A549 (cell line): ENCODE measurements at regions not wholly inside any gene's neighbourhood (a gene's known extent, or its start where the extent isn't known, plus 50 kb on each side); places are given as distances from the start of the nearest gene placed in this dataset.
"Not testable (repeated sequence)": the region's sequence is repeated elsewhere in the genome, so short reads cannot be mapped to it uniquely, and the experiment has no call there.

Experiments used
- ATAC-seq, 2 experiments: fragments of 200-7000 bp in 1 of 2; fragments of >200 bp in 1 of 2; cut with Nextera tagmentation in 1 of 2; cut with Tn5 transposase in 1 of 2; 3 replicates each; pipeline versions ENCODE4 v1.8.0 to v1.9.1; 2018 to 2020; ENCODE audit warnings: mild to moderate bottlenecking in 1 of 2, moderate library complexity in 1 of 2
- CTCF ChIA-PET: fragments of 300-600 bp; sonication (Branson Sonifier 250); formaldehyde crosslinking; extraction: SDS; loops from one replicate; lab custom pipeline; 2021; ENCODE audit warnings: antibody characterized with exemption, inconsistent platforms; lab: Yijun Ruan, JAX
- POLR2A ChIA-PET: fragments of 350-600 bp; formaldehyde crosslinking; extraction: SDS; loops from one replicate; lab custom pipeline; 2021; ENCODE audit warnings: antibody characterized with exemption, inconsistent platforms; lab: Yijun Ruan, JAX
- DNase-seq, 2 experiments: peaks; one replicate each; pipeline versions ENCODE4 v3.0.0 to v3.0.0-alpha.2; 2011 to 2016; ENCODE audit warnings: low read depth in 1 of 2, low spot score in 1 of 2
- FAIRE-seq: peaks from 2 replicates; lab custom pipeline; 2011; peaks lifted over from hg19 to GRCh38; lab: Jason Lieb, UNC
- H3K27ac ChIP-seq, 2 experiments: fragments of >200 bp; sonication (Bioruptor Twin); formaldehyde crosslinking; 3 replicates each; pipeline ENCODE4 v1.5.1; 2016 to 2017
- H3K4me1 ChIP-seq: fragments of >200 bp; sonication (Bioruptor Twin); formaldehyde crosslinking; 3 replicates; pipeline ENCODE4 v1.6.1; 2016
- H3K4me2 ChIP-seq: fragments of >200 bp; sonication (Bioruptor Twin); formaldehyde crosslinking; 3 replicates; pipeline ENCODE4 v1.6.1; 2016
- H3K4me3 ChIP-seq: fragments of >200 bp; sonication (Bioruptor Twin); formaldehyde crosslinking; 3 replicates; pipeline ENCODE4 v1.5.1; 2016
- H3K9me3 ChIP-seq: fragments of >200 bp; sonication (Bioruptor Twin); formaldehyde crosslinking; 3 replicates; pipeline ENCODE4 v1.6.1; 2016
- BHLHE40 ChIP-seq: IDR thresholded peaks from 2 replicates; pipeline ENCODE4 v1.6.1; 2012; ENCODE audit warnings: low read depth, low read length, inconsistent platforms
- CHD2 ChIP-seq: fragments of 150-350 bp; IDR thresholded peaks from 2 replicates; pipeline ENCODE4 v1.6.1; 2014; ENCODE audit warnings: low read length; ENCODE audit not compliant: partially characterized antibody
- CHD4 ChIP-seq: fragments of 200-600 bp; sonication (generic); IDR thresholded peaks from 2 replicates; pipeline ENCODE4 v1.6.1; 2016; ENCODE audit warnings: antibody characterized with exemption, mild to moderate bottlenecking, borderline replicate concordance
- FOSB ChIP-seq: fragments of 250-450 bp; sonication (Bioruptor Pico); IDR thresholded peaks from 2 replicates; pipeline ENCODE4 v1.5.0; 2020; ENCODE audit warnings: mild to moderate bottlenecking, moderate library complexity
- HDAC2 ChIP-seq: fragments of 200-600 bp; sonication (generic); IDR thresholded peaks from 2 replicates; pipeline ENCODE4 v1.6.1; 2016
- HOXB5 ChIP-seq: fragments of 250-450 bp; sonication (Bioruptor Pico); IDR thresholded peaks from 2 replicates; pipeline ENCODE4 v1.5.0; 2020; ENCODE audit warnings: mild to moderate bottlenecking, moderate library complexity
- KDM5A ChIP-seq: fragments of 200-600 bp; sonication (generic); IDR thresholded peaks from 2 replicates; pipeline ENCODE4 v1.6.1; 2016; ENCODE audit warnings: antibody characterized with exemption, mild to moderate bottlenecking
- MAZ ChIP-seq: fragments of 150-350 bp; IDR thresholded peaks from 2 replicates; pipeline ENCODE4 v1.6.1; 2014; ENCODE audit warnings: antibody characterized with exemption, low read depth, low read length, borderline replicate concordance
- NFE2L2 ChIP-seq: fragments of 150-350 bp; conservative IDR thresholded peaks from 2 replicates; pipeline ENCODE4 v1.6.1; 2014; ENCODE audit warnings: low read length
- NR3C1 ChIP-seq: fragments of >200 bp; sonication (Bioruptor Twin); formaldehyde crosslinking; IDR thresholded peaks from 3 replicates; pipeline ENCODE4 v1.6.1; 2017
- POLR2AphosphoS2 ChIP-seq: conservative IDR thresholded peaks from 2 replicates; pipeline ENCODE4 v1.6.1; 2012; ENCODE audit warnings: low read length, improper control_type of control experiment, inconsistent platforms
- RAD21 ChIP-seq, 2 experiments: fragments of >200 bp in 1 of 2; sonication (Bioruptor Twin) in 1 of 2; formaldehyde crosslinking in 1 of 2; IDR thresholded peaks in 1 of 2; conservative IDR thresholded peaks in 1 of 2; 2 replicates in 1 of 2; 3 replicates in 1 of 2; pipeline ENCODE4 v1.6.1; 2012 to 2018; ENCODE audit warnings: inconsistent platforms in 1 of 2
- RCOR1 ChIP-seq: fragments of 150-350 bp; IDR thresholded peaks from 2 replicates; pipeline ENCODE4 v1.6.1; 2014; ENCODE audit warnings: antibody characterized with exemption, low read length, low read depth
- RFX5 ChIP-seq: fragments of 450-650 bp; IDR thresholded peaks from 2 replicates; pipeline ENCODE4 v1.7.1; 2014; ENCODE audit warnings: antibody characterized with exemption, mild to moderate bottlenecking, moderate library complexity
- SREBF2 ChIP-seq: fragments of 450-650 bp; IDR thresholded peaks from 2 replicates; pipeline ENCODE4 v1.6.1; 2014; ENCODE audit warnings: mild to moderate bottlenecking, moderate library complexity
- TP53 ChIP-seq: fragments of 250-450 bp; sonication (Bioruptor Pico); IDR thresholded peaks from 2 replicates; pipeline ENCODE4 v1.5.0; 2021; ENCODE audit warnings: mild to moderate bottlenecking, moderate library complexity
- ZSCAN20 ChIP-seq: fragments of 250-450 bp; sonication (Bioruptor Pico); IDR thresholded peaks from 2 replicates; pipeline ENCODE4 v1.8.0; 2022; ENCODE audit warnings: mild to moderate bottlenecking, moderate library complexity
- WGBS: methylation state at CpG from one replicate; pipeline ENCODE4 v1.1.6; 2017; ENCODE audit errors: missing lambda C conversion rate; 5-methylcytosine and 5-hydroxymethylcytosine counted together
- TF ChIP-seq, protein P1 (sequence below): fragments of >200 bp; sonication (Bioruptor Twin); formaldehyde crosslinking; IDR thresholded peaks from 3 replicates; pipeline ENCODE4 v1.5.1; 2016
- TF ChIP-seq, protein P2 (sequence below): fragments of 250-450 bp; sonication (Bioruptor Pico); IDR thresholded peaks from 2 replicates; pipeline ENCODE4 v1.5.0; 2021; ENCODE audit warnings: mild to moderate bottlenecking, moderate library complexity, borderline replicate concordance
- TF ChIP-seq, protein P3 (sequence below): IDR thresholded peaks from 2 replicates; pipeline ENCODE4 v1.6.1; 2012; ENCODE audit warnings: low read depth, borderline replicate concordance
- TF ChIP-seq, protein P4 (sequence below): fragments of >200 bp; sonication (Bioruptor Twin); formaldehyde crosslinking; IDR thresholded peaks from 3 replicates; pipeline ENCODE4 v1.6.1; 2016
- TF ChIP-seq, protein P5 (sequence below): IDR thresholded peaks from 2 replicates; pipeline ENCODE4 v1.6.1; 2012

DNA sequence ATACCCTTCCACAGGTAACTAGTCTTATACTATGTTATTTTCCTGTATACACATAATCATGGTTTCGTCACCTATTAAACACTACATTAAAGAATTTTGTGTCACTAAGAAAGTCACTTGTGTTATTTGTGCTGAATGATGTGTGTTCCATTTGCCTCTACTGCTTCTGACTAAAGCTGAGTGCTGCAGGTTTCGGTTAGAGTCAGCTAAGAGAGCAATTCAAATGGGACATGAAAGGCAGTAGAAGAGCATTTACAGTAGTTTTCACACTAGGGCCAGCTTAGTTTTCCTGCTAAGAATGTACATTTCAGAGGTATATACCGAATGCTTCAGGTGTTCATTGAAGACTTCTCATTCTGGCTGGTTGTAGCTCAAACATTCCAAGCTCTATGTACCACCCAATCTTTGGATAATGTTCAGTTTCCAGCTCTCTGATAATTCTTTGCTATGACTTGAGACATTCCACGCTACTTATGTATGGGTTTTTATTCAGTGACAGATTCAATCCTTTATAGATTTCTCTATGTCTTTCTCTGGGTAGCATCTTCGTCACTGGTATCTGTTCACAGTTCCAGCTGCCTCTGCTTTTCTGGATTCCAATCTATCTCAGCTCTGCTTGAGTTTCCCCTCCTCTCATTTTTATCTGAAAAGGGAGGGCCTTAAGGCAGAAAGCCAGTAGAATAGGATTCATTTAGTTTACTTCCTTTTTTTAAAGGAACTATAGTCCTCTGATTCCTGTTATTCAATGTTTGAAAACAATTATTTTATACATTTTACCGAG, 164.4 kb downstream of the CXXC4 start:
- H3K9me3 ChIP-seq: no peaks in the 10 kb centered on the region
- TF ChIP-seq, protein P1, sequence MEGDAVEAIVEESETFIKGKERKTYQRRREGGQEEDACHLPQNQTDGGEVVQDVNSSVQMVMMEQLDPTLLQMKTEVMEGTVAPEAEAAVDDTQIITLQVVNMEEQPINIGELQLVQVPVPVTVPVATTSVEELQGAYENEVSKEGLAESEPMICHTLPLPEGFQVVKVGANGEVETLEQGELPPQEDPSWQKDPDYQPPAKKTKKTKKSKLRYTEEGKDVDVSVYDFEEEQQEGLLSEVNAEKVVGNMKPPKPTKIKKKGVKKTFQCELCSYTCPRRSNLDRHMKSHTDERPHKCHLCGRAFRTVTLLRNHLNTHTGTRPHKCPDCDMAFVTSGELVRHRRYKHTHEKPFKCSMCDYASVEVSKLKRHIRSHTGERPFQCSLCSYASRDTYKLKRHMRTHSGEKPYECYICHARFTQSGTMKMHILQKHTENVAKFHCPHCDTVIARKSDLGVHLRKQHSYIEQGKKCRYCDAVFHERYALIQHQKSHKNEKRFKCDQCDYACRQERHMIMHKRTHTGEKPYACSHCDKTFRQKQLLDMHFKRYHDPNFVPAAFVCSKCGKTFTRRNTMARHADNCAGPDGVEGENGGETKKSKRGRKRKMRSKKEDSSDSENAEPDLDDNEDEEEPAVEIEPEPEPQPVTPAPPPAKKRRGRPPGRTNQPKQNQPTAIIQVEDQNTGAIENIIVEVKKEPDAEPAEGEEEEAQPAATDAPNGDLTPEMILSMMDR: no peak
- TF ChIP-seq ZSCAN20 (CRISPR knock-in tag) (no peak), KDM5A (no peak), SREBF2 (no peak), NR3C1 (no peak), MAZ (no peak), NFE2L2 (no peak), BHLHE40 (no peak), TP53 (CRISPR knock-in tag) (no peak)
- TF ChIP-seq, protein P2, sequence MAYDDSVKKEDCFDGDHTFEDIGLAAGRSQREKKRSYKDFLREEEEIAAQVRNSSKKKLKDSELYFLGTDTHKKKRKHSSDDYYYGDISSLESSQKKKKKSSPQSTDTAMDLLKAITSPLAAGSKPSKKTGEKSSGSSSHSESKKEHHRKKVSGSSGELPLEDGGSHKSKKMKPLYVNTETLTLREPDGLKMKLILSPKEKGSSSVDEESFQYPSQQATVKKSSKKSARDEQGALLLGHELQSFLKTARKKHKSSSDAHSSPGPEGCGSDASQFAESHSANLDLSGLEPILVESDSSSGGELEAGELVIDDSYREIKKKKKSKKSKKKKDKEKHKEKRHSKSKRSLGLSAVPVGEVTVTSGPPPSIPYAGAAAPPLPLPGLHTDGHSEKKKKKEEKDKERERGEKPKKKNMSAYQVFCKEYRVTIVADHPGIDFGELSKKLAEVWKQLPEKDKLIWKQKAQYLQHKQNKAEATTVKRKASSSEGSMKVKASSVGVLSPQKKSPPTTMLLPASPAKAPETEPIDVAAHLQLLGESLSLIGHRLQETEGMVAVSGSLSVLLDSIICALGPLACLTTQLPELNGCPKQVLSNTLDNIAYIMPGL (CRISPR knock-in tag): no peak
- TF ChIP-seq, protein P3, sequence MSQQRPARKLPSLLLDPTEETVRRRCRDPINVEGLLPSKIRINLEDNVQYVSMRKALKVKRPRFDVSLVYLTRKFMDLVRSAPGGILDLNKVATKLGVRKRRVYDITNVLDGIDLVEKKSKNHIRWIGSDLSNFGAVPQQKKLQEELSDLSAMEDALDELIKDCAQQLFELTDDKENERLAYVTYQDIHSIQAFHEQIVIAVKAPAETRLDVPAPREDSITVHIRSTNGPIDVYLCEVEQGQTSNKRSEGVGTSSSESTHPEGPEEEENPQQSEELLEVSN: no peak
- TF ChIP-seq, all 56 proteins: peak for 0
- Histone ChIP-seq H3K4me1 (no peaks in the 10 kb centered on the region), H3K4me2 (no peak overlapping the region), H3K4me3 (no peak overlapping the region), H3K27ac (no peak overlapping the region)
- POLR2A ChIA-PET: no interaction called here
- CTCF ChIA-PET: interaction anchor here (0.5 to 0.7 kb wide), 2 partner anchors 87 to 178 kb away, joined by 3 read pairs; no protein-coding TSS in a partner anchor
- FAIRE-seq: no peak
- DNase-seq: no peak
- no peak for ATAC-seq
- 8% methylated on average over 6 of the region's 6 CpGs for WGBS

DNA sequence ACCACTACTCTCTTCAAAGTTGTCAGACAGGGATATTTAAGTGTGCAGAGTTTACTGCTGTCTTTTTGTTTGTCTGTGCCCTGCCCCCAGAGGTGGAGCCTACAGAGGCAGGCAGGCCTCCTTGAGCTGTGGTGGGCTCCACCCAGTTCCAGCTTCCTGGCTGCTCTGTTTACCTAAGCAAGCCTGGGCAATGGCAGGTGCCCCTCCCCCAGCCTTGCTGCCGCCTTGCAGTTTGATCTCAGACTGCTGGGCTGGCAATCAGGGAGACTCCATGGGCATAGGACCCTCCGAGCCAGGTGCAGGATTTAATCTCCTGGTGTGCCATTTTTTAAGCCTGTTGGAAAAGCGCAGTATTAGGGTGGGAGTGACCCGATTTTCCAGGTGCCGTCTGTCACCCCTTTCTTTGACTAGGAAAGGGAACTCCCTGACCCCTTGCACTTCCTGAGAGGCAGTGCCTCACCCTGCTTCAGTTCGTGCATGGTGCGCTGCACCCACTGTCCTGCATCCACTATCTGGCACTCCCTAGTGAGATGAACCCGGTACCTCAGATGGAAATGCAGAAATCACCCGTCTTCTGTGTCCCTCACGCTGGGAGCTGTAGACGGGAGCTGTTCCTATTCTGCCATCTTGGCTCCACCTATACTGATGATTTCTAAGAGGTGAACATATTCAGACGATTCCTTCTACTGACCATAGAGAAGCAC, 167.6 kb downstream of the CXXC4 start:
- H3K27ac ChIP-seq, CTCF ChIA-PET, DNase-seq, H3K4me3 ChIP-seq, H3K9me3 ChIP-seq, FAIRE-seq, H3K4me2 ChIP-seq, POLR2A ChIA-PET, ATAC-seq, H3K4me1 ChIP-seq: not testable (repeated sequence)
- 25% methylated on average over 5 of the region's 12 CpGs for WGBS

DNA sequence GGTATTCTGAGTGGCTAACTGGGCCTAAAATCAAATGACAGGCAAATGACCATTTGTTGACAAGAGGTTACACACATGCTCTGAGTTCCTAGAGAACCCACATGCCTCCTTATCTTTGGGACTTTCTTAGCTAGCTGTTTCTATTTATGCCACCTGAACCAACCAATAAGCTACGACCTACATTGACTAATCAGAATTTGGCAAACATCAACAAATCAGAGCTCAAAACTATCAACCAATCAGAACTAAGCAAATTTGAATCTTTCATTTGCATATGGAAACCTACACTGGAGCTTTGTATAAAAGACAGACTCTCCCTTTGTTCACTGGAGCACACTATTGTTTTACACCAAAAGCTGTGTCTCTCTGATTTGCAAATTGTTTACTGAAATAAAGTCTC, 192.0 kb downstream of the CXXC4 start:
- no peak for ATAC-seq
- FAIRE-seq: no peak
- Histone ChIP-seq H3K4me3 (no peak overlapping the region), H3K4me1 (no peaks in the 10 kb centered on the region), H3K27ac (no peak overlapping the region), H3K9me3 (no peaks in the 10 kb centered on the region), H3K4me2 (no peak overlapping the region)
- POLR2A ChIA-PET: no interaction called here
- TF ChIP-seq POLR2AphosphoS2 (no peak), RAD21 (conservative IDR thresholded peaks at IDR 0.05 in 1 of 2, IDR thresholded peaks at IDR 0.05 in 1 of 2) (no peak), RCOR1 (no peak), BHLHE40 (no peak), HDAC2 (no peak), RFX5 (no peak), CHD2 (no peak), HOXB5 (CRISPR knock-in tag) (no peak), CHD4 (no peak), FOSB (no peak)
- TF ChIP-seq, protein P4, sequence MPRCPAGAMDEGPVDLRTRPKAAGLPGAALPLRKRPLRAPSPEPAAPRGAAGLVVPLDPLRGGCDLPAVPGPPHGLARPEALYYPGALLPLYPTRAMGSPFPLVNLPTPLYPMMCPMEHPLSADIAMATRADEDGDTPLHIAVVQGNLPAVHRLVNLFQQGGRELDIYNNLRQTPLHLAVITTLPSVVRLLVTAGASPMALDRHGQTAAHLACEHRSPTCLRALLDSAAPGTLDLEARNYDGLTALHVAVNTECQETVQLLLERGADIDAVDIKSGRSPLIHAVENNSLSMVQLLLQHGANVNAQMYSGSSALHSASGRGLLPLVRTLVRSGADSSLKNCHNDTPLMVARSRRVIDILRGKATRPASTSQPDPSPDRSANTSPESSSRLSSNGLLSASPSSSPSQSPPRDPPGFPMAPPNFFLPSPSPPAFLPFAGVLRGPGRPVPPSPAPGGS: no peak
- TF ChIP-seq, protein P5, sequence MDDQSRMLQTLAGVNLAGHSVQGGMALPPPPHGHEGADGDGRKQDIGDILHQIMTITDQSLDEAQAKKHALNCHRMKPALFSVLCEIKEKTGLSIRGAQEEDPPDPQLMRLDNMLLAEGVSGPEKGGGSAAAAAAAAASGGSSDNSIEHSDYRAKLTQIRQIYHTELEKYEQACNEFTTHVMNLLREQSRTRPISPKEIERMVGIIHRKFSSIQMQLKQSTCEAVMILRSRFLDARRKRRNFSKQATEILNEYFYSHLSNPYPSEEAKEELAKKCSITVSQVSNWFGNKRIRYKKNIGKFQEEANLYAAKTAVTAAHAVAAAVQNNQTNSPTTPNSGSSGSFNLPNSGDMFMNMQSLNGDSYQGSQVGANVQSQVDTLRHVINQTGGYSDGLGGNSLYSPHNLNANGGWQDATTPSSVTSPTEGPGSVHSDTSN: no peak
- TF ChIP-seq, protein P2 (CRISPR knock-in tag): no peak
- 0% methylated on average over 1 of the region's 1 CpG for WGBS
- CTCF ChIA-PET: no interaction called here
- DNase-seq: no peak
